OCI-LY1 (cell line): ENCODE measurements at regions not wholly inside any gene's neighbourhood (a gene's known extent, or its start where the extent isn't known, plus 50 kb on each side); places are given as distances from the start of the nearest gene placed in this dataset.

Experiments used
- CTCF ChIP-seq: fragments of 200-600 bp; sonication (generic), shearing (Covaris generic); IDR thresholded peaks from 2 replicates; pipeline ENCODE4 v1.5.1; 2017; ENCODE audit warnings: mild to moderate bottlenecking, antibody characterized with exemption, low read length, moderate library complexity, mixed read lengths
- EZH2 ChIP-seq: fragments of 200-600 bp; sonication (generic), shearing (Covaris generic); IDR thresholded peaks from 2 replicates; pipeline ENCODE4 v1.8.0; 2017; ENCODE audit warnings: borderline replicate concordance, mixed run types, mild to moderate bottlenecking, antibody characterized with exemption, low read length, moderate library complexity, mixed read lengths

DNA sequence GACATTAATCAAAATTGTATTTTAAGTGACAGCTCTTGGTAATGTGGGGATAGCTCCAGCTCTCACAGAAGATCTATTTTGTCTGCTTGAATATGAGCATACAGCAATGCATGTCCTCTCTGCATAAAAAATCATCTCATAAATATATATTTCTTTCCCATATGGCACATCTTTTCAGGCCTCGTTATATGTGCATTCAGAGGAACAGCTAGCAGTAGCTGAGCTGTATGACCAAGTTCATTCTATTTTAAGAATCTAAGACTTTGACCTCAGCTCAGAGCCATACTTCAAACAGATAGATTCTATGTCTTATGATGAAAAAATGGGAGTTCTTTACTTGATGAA, 487.2 kb downstream of the ARHGEF28 start:
- TF ChIP-seq CTCF (no peak), EZH2 (no peak)
